H1 (cell line): ENCODE measurements at regions not wholly inside any gene's neighbourhood (a gene's known extent, or its start where the extent isn't known, plus 50 kb on each side); places are given as distances from the start of the nearest gene placed in this dataset.

Source experiments
- CTCF ChIA-PET: fragments of 300-600 bp; sonication (Branson Sonifier 250); formaldehyde crosslinking; loops from one replicate; lab custom pipeline; 2021; ENCODE audit not compliant: partially characterized antibody; lab: Charles Lee
- POLR2A ChIA-PET: fragments of 300-600 bp; sonication (Branson Sonifier 250); formaldehyde crosslinking; loops from one replicate; lab custom pipeline; 2021; ENCODE audit warnings: inconsistent platforms; ENCODE audit not compliant: partially characterized antibody; lab: Charles Lee
- DNase-seq, 2 experiments: peaks; one replicate each; pipeline versions ENCODE4 v3.0.0 to v3.0.0-alpha.2; 2010 to 2022; ENCODE audit warnings: low spot score in 2 of 2, low read depth in 1 of 2, mixed read lengths in 1 of 2
- FAIRE-seq: peaks from 2 replicates; lab custom pipeline; 2011; peaks lifted over from hg19 to GRCh38; lab: Jason Lieb, UNC
- H2AFZ ChIP-seq: 2 replicates; pipeline ENCODE4 v1.8.1; 2012; ENCODE audit warnings: low read length, inconsistent platforms
- H2AK5ac ChIP-seq: 2 replicates; pipeline ENCODE4 v1.6.1; 2013; ENCODE audit warnings: low read depth, low read length
- H2BK120ac ChIP-seq: replicated peaks from 2 replicates; pipeline ENCODE3; 2013; ENCODE audit warnings: low read depth, low read length, inconsistent platforms
- H2BK12ac ChIP-seq: 2 replicates; pipeline ENCODE4 v1.6.1; 2013; ENCODE audit warnings: low read depth, low read length
- H2BK15ac ChIP-seq: 2 replicates; pipeline ENCODE4 v1.6.1; 2013; ENCODE audit warnings: low read length
- H2BK20ac ChIP-seq: 2 replicates; pipeline ENCODE4 v1.6.1; 2013; ENCODE audit warnings: low read length
- H2BK5ac ChIP-seq: 2 replicates; pipeline ENCODE4 v1.6.1; 2013; ENCODE audit warnings: low read depth, low read length
- H3K14ac ChIP-seq: 2 replicates; pipeline ENCODE4 v1.6.1; 2013; ENCODE audit warnings: inconsistent platforms; ENCODE audit not compliant: insufficient read length
- H3K18ac ChIP-seq: 2 replicates; pipeline ENCODE4 v1.6.1; 2013; ENCODE audit warnings: low read length; ENCODE audit errors: extremely low read depth
- H3K23ac ChIP-seq: 2 replicates; pipeline ENCODE4 v1.6.1; 2013; ENCODE audit warnings: inconsistent platforms; ENCODE audit not compliant: insufficient read length
- H3K23me2 ChIP-seq: 2 replicates; pipeline ENCODE4 v1.6.1; 2013; ENCODE audit warnings: low read depth, low read length
- H3K27ac ChIP-seq: 2 replicates; pipeline ENCODE4 v1.6.1; 2011; ENCODE audit warnings: low read depth, low read length, inconsistent platforms
- H3K27me3 ChIP-seq, 4 experiments: replicated peaks in 1 of 4; 1 replicate in 1 of 4; 2 replicates in 3 of 4; pipeline versions ENCODE4 v1.6.1 to v1.8.1; 2011 to 2013; ENCODE audit warnings: low read length in 3 of 4, mild to moderate bottlenecking in 3 of 4, inconsistent platforms in 2 of 4, mixed read lengths in 2 of 4, moderate library complexity in 1 of 4; ENCODE audit not compliant: control insufficient read depth in 3 of 4, insufficient read depth in 3 of 4; ENCODE audit errors: extremely low read depth in 1 of 4
- H3K36me3 ChIP-seq, 4 experiments: 2 replicates each; pipeline versions ENCODE4 v1.6.1 to v1.8.1; 2011 to 2013; ENCODE audit warnings: mild to moderate bottlenecking in 4 of 4, low read length in 3 of 4, moderate library complexity in 2 of 4, control low read depth in 1 of 4, inconsistent platforms in 1 of 4; ENCODE audit not compliant: insufficient read depth in 4 of 4, control insufficient read depth in 2 of 4
- H3K4ac ChIP-seq: replicated peaks from 2 replicates; pipeline ENCODE3; 2013; ENCODE audit warnings: low read length, low read depth, mixed read lengths, inconsistent platforms; ENCODE audit not compliant: insufficient read length
- H3K4me1 ChIP-seq, 4 experiments: replicated peaks in 1 of 4; 1 replicate in 1 of 4; 2 replicates in 3 of 4; pipeline versions ENCODE4 v1.6.1 to v1.8.1; 2011 to 2013; ENCODE audit warnings: low read length in 3 of 4, inconsistent platforms in 2 of 4, mixed read lengths in 1 of 4; ENCODE audit not compliant: insufficient read depth in 4 of 4, control insufficient read depth in 3 of 4
- H3K4me2 ChIP-seq, 2 experiments: 2 replicates each; pipeline versions ENCODE4 v1.6.1 to v1.8.1; 2011 to 2013; ENCODE audit warnings: low read depth in 2 of 2, low read length in 2 of 2, control low read depth in 1 of 2, inconsistent platforms in 1 of 2, mild to moderate bottlenecking in 1 of 2; ENCODE audit not compliant: insufficient read depth in 1 of 2
- H3K4me3 ChIP-seq, 4 experiments: fragments of 200-600, 300-600 bp in 1 of 4; sonication (generic), shearing (Covaris generic), sonication (Bioruptor Twin) in 1 of 4; 2 replicates each; pipeline versions ENCODE4 v1.5.1 to v1.8.1; 2011 to 2016; ENCODE audit warnings: low read length in 4 of 4, low read depth in 3 of 4, control low read depth in 2 of 4, inconsistent platforms in 2 of 4, mild to moderate bottlenecking in 2 of 4, mixed read lengths in 1 of 4, moderate library complexity in 1 of 4; ENCODE audit not compliant: insufficient read depth in 2 of 4; ENCODE audit errors: extremely low read depth in 1 of 4
- H3K56ac ChIP-seq: replicated peaks from 2 replicates; pipeline ENCODE3; 2013; ENCODE audit warnings: low read depth, mild to moderate bottlenecking, mixed read lengths, low read length, inconsistent platforms; ENCODE audit not compliant: insufficient read length
- H3K79me1 ChIP-seq: 2 replicates; pipeline ENCODE4 v1.6.1; 2013; ENCODE audit warnings: low read depth, low read length, control low read depth
- H3K79me2 ChIP-seq, 2 experiments: 2 replicates each; pipeline versions ENCODE4 v1.6.1 to v1.8.1; 2012 to 2013; ENCODE audit warnings: low read length in 2 of 2, mild to moderate bottlenecking in 2 of 2, inconsistent platforms in 1 of 2; ENCODE audit not compliant: insufficient read depth in 2 of 2, control insufficient read depth in 1 of 2
- H3K9ac ChIP-seq, 4 experiments: replicated peaks in 1 of 4; 1 replicate in 1 of 4; 2 replicates in 3 of 4; pipeline versions ENCODE4 v1.6.1 to v1.8.1; 2011 to 2013; ENCODE audit warnings: low read depth in 3 of 4, low read length in 3 of 4, control low read depth in 2 of 4, mild to moderate bottlenecking in 2 of 4, moderate library complexity in 2 of 4, inconsistent platforms in 1 of 4; ENCODE audit errors: extremely low read depth in 1 of 4
- H3K9me3 ChIP-seq, 2 experiments: 2 replicates each; pipeline versions ENCODE4 v1.6.1 to v1.8.1; 2012 to 2013; ENCODE audit warnings: mild to moderate bottlenecking in 2 of 2, moderate library complexity in 2 of 2, control low read depth in 1 of 2, inconsistent platforms in 1 of 2, low read depth in 1 of 2, low read length in 1 of 2, mixed read lengths in 1 of 2; ENCODE audit not compliant: insufficient read depth in 2 of 2
- H4K20me1 ChIP-seq, 2 experiments: replicated peaks in 1 of 2; 2 replicates each; pipeline versions ENCODE3 to v1.8.1; 2011 to 2013; ENCODE audit warnings: inconsistent platforms in 2 of 2, low read length in 2 of 2, mild to moderate bottlenecking in 1 of 2; ENCODE audit not compliant: insufficient read depth in 2 of 2, control insufficient read depth in 1 of 2
- H4K5ac ChIP-seq: 2 replicates; pipeline ENCODE4 v1.6.1; 2013; ENCODE audit warnings: low read length, low read depth, mixed read lengths, inconsistent platforms; ENCODE audit not compliant: insufficient read length
- H4K8ac ChIP-seq: 2 replicates; pipeline ENCODE4 v1.8.0; 2013; ENCODE audit warnings: mild to moderate bottlenecking, moderate library complexity, low read length, inconsistent platforms; ENCODE audit not compliant: insufficient read depth; ENCODE audit errors: extremely low read depth
- H4K91ac ChIP-seq: replicated peaks from 2 replicates; pipeline ENCODE3; 2013; ENCODE audit warnings: low read length, mixed read lengths, inconsistent platforms; ENCODE audit not compliant: insufficient read length
- FOSL1 ChIP-seq: IDR thresholded peaks from 2 replicates; pipeline ENCODE4 v1.6.1; 2011; ENCODE audit warnings: mild to moderate bottlenecking, low read depth, low read length, moderate library complexity; ENCODE audit not compliant: insufficient read depth
- GTF2F1 ChIP-seq: IDR thresholded peaks from 2 replicates; pipeline ENCODE4 v1.6.1; 2012; ENCODE audit warnings: low read depth, low read length, improper control_type of control experiment, borderline replicate concordance
- HDAC2 ChIP-seq, 2 experiments: fragments of 300-600 bp in 1 of 2; sonication (generic) in 1 of 2; IDR thresholded peaks; 2 replicates each; pipeline ENCODE4 v1.6.1; 2011 to 2012; ENCODE audit warnings: low read depth in 2 of 2, low read length in 2 of 2, mild to moderate bottlenecking in 2 of 2, moderate library complexity in 2 of 2, borderline replicate concordance in 1 of 2, inconsistent platforms in 1 of 2
- MAFK ChIP-seq: IDR thresholded peaks from 2 replicates; pipeline ENCODE4 v1.6.1; 2012; ENCODE audit warnings: low read depth, mild to moderate bottlenecking, improper control_type of control experiment, low read length
- PHF8 ChIP-seq: fragments of 200-600 bp; sonication (generic); conservative IDR thresholded peaks from 2 replicates; pipeline ENCODE4 v1.7.1; 2012; ENCODE audit warnings: low read depth, mild to moderate bottlenecking, inconsistent platforms, low read length, moderate library complexity
- RAD21 ChIP-seq, 2 experiments: IDR thresholded peaks in 1 of 2; conservative IDR thresholded peaks in 1 of 2; 2 replicates each; pipeline ENCODE4 v1.6.1; 2011; ENCODE audit warnings: low read depth in 2 of 2, low read length in 2 of 2, improper control_type of control experiment in 1 of 2, inconsistent platforms in 1 of 2, mild to moderate bottlenecking in 1 of 2, moderate library complexity in 1 of 2
- RFX5 ChIP-seq: IDR thresholded peaks from 2 replicates; pipeline ENCODE4 v1.6.1; 2011; ENCODE audit warnings: low read depth, low read length, improper control_type of control experiment, borderline replicate concordance
- TAF7 ChIP-seq: optimal IDR thresholded peaks from 2 replicates; pipeline ENCODE3; 2011; ENCODE audit warnings: low read depth, mild to moderate bottlenecking, inconsistent platforms, low read length, moderate library complexity, borderline replicate concordance
- WGBS, 2 experiments: shearing (Covaris generic) in 1 of 2; methylation state at CpG; one replicate each; pipeline versions ENCODE4 v1.1.6 to v1.1.7; 2013 to 2015; ENCODE audit warnings: low lambda C conversion rate in 2 of 2, mixed read lengths in 2 of 2, inconsistent platforms in 1 of 2, low coverage in 1 of 2, missing lambda C conversion rate in 1 of 2; ENCODE audit not compliant: insufficient replicate concordance in 2 of 2, insufficient coverage in 1 of 2, insufficient read length in 1 of 2; ENCODE audit errors: extremely low coverage in 1 of 2, missing lambda C conversion rate in 1 of 2; 5-methylcytosine and 5-hydroxymethylcytosine counted together
- TF ChIP-seq, protein P1 (sequence below): IDR thresholded peaks from 2 replicates; pipeline ENCODE4 v1.6.1; 2011; ENCODE audit warnings: low read length, improper control_type of control experiment
- TF ChIP-seq, protein P2 (sequence below): IDR thresholded peaks from 2 replicates; pipeline ENCODE4 v1.6.1; 2012; ENCODE audit warnings: low read length, inconsistent platforms

DNA sequence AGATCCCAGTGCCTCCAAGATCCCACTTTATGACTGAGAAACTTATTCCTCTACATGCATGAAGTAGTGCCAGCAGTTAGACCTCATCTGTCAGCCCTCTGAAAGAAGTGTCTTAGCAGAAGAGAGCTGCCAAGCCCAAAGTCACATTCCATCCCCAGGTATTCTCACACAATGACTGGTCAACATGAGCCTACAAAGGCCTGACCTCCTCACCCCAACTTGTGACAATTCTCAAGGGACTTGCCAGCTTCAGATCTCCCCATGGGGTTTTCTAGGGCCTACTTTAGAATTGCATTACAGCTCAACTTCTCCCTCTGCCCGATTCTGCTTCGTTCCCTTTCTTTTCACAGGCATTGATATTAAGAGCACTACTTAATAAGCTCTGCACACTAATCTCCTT, 393.8 kb upstream of the SLC30A5 start:
- Histone ChIP-seq H3K4me2 (no peak overlapping the region), H3K79me2 (no peaks in the 10 kb centered on the region), H3K9ac (no peak overlapping the region), H3K36me3 (no peaks in the 10 kb centered on the region), H3K23me2 (no peaks in the 10 kb centered on the region), H3K27ac (no peak overlapping the region), H3K9me3 (no peaks in the 10 kb centered on the region), H3K4me1 (no peaks in the 10 kb centered on the region), H3K23ac (no peak overlapping the region), H3K79me1 (no peaks in the 10 kb centered on the region), H3K27me3 (no peaks in the 10 kb centered on the region), H2AFZ (no peak overlapping the region), H3K4me3 (no peak overlapping the region), H2AK5ac (no peak overlapping the region), H2BK120ac (no peak overlapping the region), H2BK20ac (no peak overlapping the region), H3K14ac (no peak overlapping the region), H3K18ac (no peak overlapping the region), H2BK5ac (no peak overlapping the region), H3K4ac (no peak overlapping the region), H4K20me1 (no peaks in the 10 kb centered on the region), H4K8ac (no peak overlapping the region), H3K56ac (no peak overlapping the region), H4K91ac (no peak overlapping the region), H2BK15ac (no peak overlapping the region), H4K5ac (no peak overlapping the region), H2BK12ac (no peak overlapping the region)
- no peak for FAIRE-seq
- 91% methylated on average over 2 of the region's 2 CpGs; no CpG with 5 or more reads in 1 of the 2 experiments for WGBS, 2 experiments
- DNase-seq, result no peak
- POLR2A ChIA-PET, result interaction anchor here (0.6 kb wide), 1 partner anchor 11 kb away, joined by 3 read pairs; no protein-coding TSS in a partner anchor
- CTCF ChIA-PET, result interaction anchor here (0.7 to 2.4 kb wide), 2 partner anchors 11 to 73 kb away, joined by 3 to 6 read pairs; no protein-coding TSS in a partner anchor
- TF ChIP-seq HDAC2 (IDR thresholded peaks at IDR 0.05; ENCODE audit: borderline replicate concordance in 1 of 2, low read depth in 2 of 2, low read length in 2 of 2) (no peak), GTF2F1 (no peak), PHF8 (no peak), RFX5 (no peak), MAFK (no peak), RAD21 (IDR thresholded peaks at IDR 0.05 in 1 of 2, conservative IDR thresholded peaks at IDR 0.05 in 1 of 2; ENCODE audit: low read depth in 2 of 2, low read length in 2 of 2) (no peak), TAF7 (no peak), FOSL1 (no peak)
- TF ChIP-seq, protein P1, sequence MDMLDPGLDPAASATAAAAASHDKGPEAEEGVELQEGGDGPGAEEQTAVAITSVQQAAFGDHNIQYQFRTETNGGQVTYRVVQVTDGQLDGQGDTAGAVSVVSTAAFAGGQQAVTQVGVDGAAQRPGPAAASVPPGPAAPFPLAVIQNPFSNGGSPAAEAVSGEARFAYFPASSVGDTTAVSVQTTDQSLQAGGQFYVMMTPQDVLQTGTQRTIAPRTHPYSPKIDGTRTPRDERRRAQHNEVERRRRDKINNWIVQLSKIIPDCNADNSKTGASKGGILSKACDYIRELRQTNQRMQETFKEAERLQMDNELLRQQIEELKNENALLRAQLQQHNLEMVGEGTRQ, result no peak
- TF ChIP-seq, protein P2, sequence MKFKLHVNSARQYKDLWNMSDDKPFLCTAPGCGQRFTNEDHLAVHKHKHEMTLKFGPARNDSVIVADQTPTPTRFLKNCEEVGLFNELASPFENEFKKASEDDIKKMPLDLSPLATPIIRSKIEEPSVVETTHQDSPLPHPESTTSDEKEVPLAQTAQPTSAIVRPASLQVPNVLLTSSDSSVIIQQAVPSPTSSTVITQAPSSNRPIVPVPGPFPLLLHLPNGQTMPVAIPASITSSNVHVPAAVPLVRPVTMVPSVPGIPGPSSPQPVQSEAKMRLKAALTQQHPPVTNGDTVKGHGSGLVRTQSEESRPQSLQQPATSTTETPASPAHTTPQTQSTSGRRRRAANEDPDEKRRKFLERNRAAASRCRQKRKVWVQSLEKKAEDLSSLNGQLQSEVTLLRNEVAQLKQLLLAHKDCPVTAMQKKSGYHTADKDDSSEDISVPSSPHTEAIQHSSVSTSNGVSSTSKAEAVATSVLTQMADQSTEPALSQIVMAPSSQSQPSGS, result no peak
